NCI-H345 treated with DMSO at 0.1 percent for 48 hours (cell line): ENCODE measurements at regions not wholly inside any gene's neighbourhood (a gene's known extent, or its start where the extent isn't known, plus 50 kb on each side); places are given as distances from the start of the nearest gene placed in this dataset.

ENCODE experiments used
- DNase-seq: peaks from one replicate; lab custom pipeline; 2025; ENCODE audit not compliant: unreplicated experiment; lab: John Stamatoyannopoulos, UW

- DNase-seq, result no peak
Observed at GRCh38 chr2:12162269-12163247, 416.1 kb downstream of the LPIN1 start.

GRCh38 chr2:12163866-12164265 lies 417.4 kb downstream of the LPIN1 start:
- no peak for DNase-seq

- no peak for DNase-seq
Observed at GRCh38 chr2:12164689-12165088, 418.3 kb downstream of the LPIN1 start.

- DNase-seq, result no peak
Observed at GRCh38 chr2:12167525-12168317, 421.3 kb downstream of the LPIN1 start.

GRCh38 chr2:12168354-12168753 lies 421.9 kb downstream of the LPIN1 start:
- no peak for DNase-seq

GRCh38 chr2:12168791-12169388 lies 422.5 kb downstream of the LPIN1 start:
- DNase-seq, result no peak

- no peak for DNase-seq
Observed at GRCh38 chr2:12169721-12170120, 423.3 kb downstream of the LPIN1 start.

GRCh38 chr2:12170121-12170520 lies 423.7 kb downstream of the LPIN1 start:
- DNase-seq, result no peak

- DNase-seq, result no peak
Observed at GRCh38 chr2:12173271-12173942, 427.0 kb downstream of the LPIN1 start.

GRCh38 chr2:12173943-12174340 lies 427.5 kb downstream of the LPIN1 start:
- no peak for DNase-seq

- no peak for DNase-seq
Observed at GRCh38 chr2:12175323-12175722, 428.9 kb downstream of the LPIN1 start.

GRCh38 chr2:12176623-12177454 lies 430.4 kb downstream of the LPIN1 start:
- no peak for DNase-seq

GRCh38 chr2:12177455-12178288 lies 431.2 kb downstream of the LPIN1 start:
- no peak for DNase-seq

- no peak for DNase-seq
Observed at GRCh38 chr2:12178289-12179080, 432.1 kb downstream of the LPIN1 start.

GRCh38 chr2:12180031-12180430 lies 433.6 kb downstream of the LPIN1 start:
- DNase-seq, result no peak

GRCh38 chr2:12183032-12183645 lies 436.7 kb downstream of the LPIN1 start:
- DNase-seq, result no peak

GRCh38 chr2:12192762-12193161 lies 446.3 kb downstream of the LPIN1 start:
- no peak for DNase-seq

- no peak for DNase-seq
Observed at GRCh38 chr2:12194968-12195367, 448.5 kb downstream of the LPIN1 start.
